H9 (cell line): ENCODE measurements at regions not wholly inside any gene's neighbourhood (a gene's known extent, or its start where the extent isn't known, plus 50 kb on each side); places are given as distances from the start of the nearest gene placed in this dataset.

ENCODE experiments used
- DNase-seq: peaks from one replicate; pipeline ENCODE4 v3.0.0-alpha.2; 2017
- H2AFZ ChIP-seq: one replicate; pipeline ENCODE4 v1.6.1; 2013; ENCODE audit warnings: mild to moderate bottlenecking, low read length, control low read depth, moderate library complexity
- H2AK5ac ChIP-seq: 2 replicates; pipeline ENCODE4 v1.6.1; 2013; ENCODE audit warnings: low read length, control low read depth, mixed read lengths; ENCODE audit not compliant: insufficient read length
- H2BK120ac ChIP-seq: one replicate; pipeline ENCODE4 v1.6.1; 2013; ENCODE audit warnings: low read depth, mild to moderate bottlenecking, low read length, control low read depth, inconsistent platforms; ENCODE audit not compliant: poor library complexity, severe bottlenecking
- H2BK12ac ChIP-seq: 2 replicates; pipeline ENCODE4 v1.6.1; 2013; ENCODE audit warnings: low read length, control low read depth, mixed read lengths, low read depth; ENCODE audit not compliant: insufficient read length
- H2BK15ac ChIP-seq: 2 replicates; pipeline ENCODE4 v1.6.1; 2013; ENCODE audit warnings: low read depth, low read length, control low read depth
- H2BK20ac ChIP-seq: one replicate; pipeline ENCODE4 v1.6.1; 2013; ENCODE audit warnings: low read depth, mild to moderate bottlenecking, low read length, control low read depth, inconsistent platforms; ENCODE audit not compliant: poor library complexity, severe bottlenecking
- H2BK5ac ChIP-seq: 2 replicates; pipeline ENCODE4 v1.6.1; 2013; ENCODE audit warnings: low read length, control low read depth, mixed read lengths; ENCODE audit not compliant: insufficient read length
- H3K14ac ChIP-seq: 2 replicates; pipeline ENCODE4 v1.6.1; 2013; ENCODE audit warnings: low read length, control low read depth; ENCODE audit not compliant: insufficient read depth
- H3K18ac ChIP-seq: 2 replicates; pipeline ENCODE4 v1.6.1; 2013; ENCODE audit warnings: low read depth, mild to moderate bottlenecking, mixed read lengths, low read length, control low read depth; ENCODE audit not compliant: insufficient read length
- H3K23ac ChIP-seq: 2 replicates; pipeline ENCODE4 v1.6.1; 2013; ENCODE audit warnings: low read length, control low read depth, mixed read lengths, low read depth; ENCODE audit not compliant: insufficient read length
- H3K23me2 ChIP-seq: 2 replicates; pipeline ENCODE4 v1.6.1; 2013; ENCODE audit warnings: low read depth, mild to moderate bottlenecking, mixed read lengths, low read length, control low read depth; ENCODE audit not compliant: insufficient read length, poor library complexity, severe bottlenecking
- H3K27ac ChIP-seq: 2 replicates; pipeline ENCODE4 v1.5.1; 2013; ENCODE audit warnings: low read length, control low read depth, mixed read lengths, low read depth; ENCODE audit not compliant: insufficient read length
- H3K27me3 ChIP-seq: 2 replicates; pipeline ENCODE4 v1.6.1; 2013; ENCODE audit warnings: low read length, control low read depth, inconsistent platforms; ENCODE audit not compliant: insufficient read depth
- H3K4ac ChIP-seq: 2 replicates; pipeline ENCODE4 v1.6.1; 2013; ENCODE audit warnings: low read depth, mild to moderate bottlenecking, control low read depth, inconsistent platforms, low read length, moderate library complexity
- H3K4me1 ChIP-seq: 2 replicates; pipeline ENCODE4 v1.6.1; 2013; ENCODE audit warnings: low read length, control low read depth, inconsistent platforms; ENCODE audit not compliant: insufficient read depth
- H3K4me2 ChIP-seq: 2 replicates; pipeline ENCODE4 v1.6.1; 2013; ENCODE audit warnings: low read length, control low read depth, mixed read lengths; ENCODE audit not compliant: insufficient read length, insufficient read depth
- H3K56ac ChIP-seq: 2 replicates; pipeline ENCODE4 v1.6.1; 2013; ENCODE audit warnings: low read depth, mild to moderate bottlenecking, mixed read lengths, low read length, control low read depth; ENCODE audit not compliant: insufficient read length
- H3K79me1 ChIP-seq: 2 replicates; pipeline ENCODE4 v1.6.1; 2013; ENCODE audit warnings: low read depth, mild to moderate bottlenecking, moderate library complexity, low read length, control low read depth, inconsistent platforms; ENCODE audit not compliant: insufficient read depth, poor library complexity, severe bottlenecking
- H3K79me2 ChIP-seq: 2 replicates; pipeline ENCODE4 v1.6.1; 2013; ENCODE audit warnings: low read length, control low read depth, inconsistent platforms; ENCODE audit not compliant: insufficient read depth
- H3K9ac ChIP-seq: 2 replicates; pipeline ENCODE4 v1.6.1; 2013; ENCODE audit warnings: low read length, control low read depth, mixed read lengths; ENCODE audit not compliant: insufficient read length; ENCODE audit errors: extremely low read depth
- H3K9me3 ChIP-seq: one replicate; pipeline ENCODE4 v1.6.1; 2013; ENCODE audit warnings: low read depth, low read length, inconsistent platforms; ENCODE audit not compliant: control insufficient read depth
- H3T11ph ChIP-seq: one replicate; pipeline ENCODE4 v1.6.1; 2013; ENCODE audit warnings: mild to moderate bottlenecking, low read length, control low read depth, inconsistent platforms
- H4K20me1 ChIP-seq: one replicate; pipeline ENCODE4 v1.6.1; 2013; ENCODE audit not compliant: control insufficient read depth, insufficient read length, insufficient read depth
- H4K5ac ChIP-seq: 2 replicates; pipeline ENCODE4 v1.6.1; 2013; ENCODE audit warnings: low read depth, mild to moderate bottlenecking, mixed read lengths, low read length, control low read depth; ENCODE audit not compliant: insufficient read length
- H4K8ac ChIP-seq: replicated peaks from 2 replicates; pipeline ENCODE4 v1.6.1; 2013; ENCODE audit warnings: low read length, control low read depth, mixed read lengths, low read depth; ENCODE audit not compliant: insufficient read length
- H4K91ac ChIP-seq: 2 replicates; pipeline ENCODE4 v1.6.1; 2013; ENCODE audit warnings: low read depth, mild to moderate bottlenecking, moderate library complexity, mixed read lengths, low read length, control low read depth; ENCODE audit not compliant: insufficient read length
- H3K27ac Mint-ChIP-seq, 3 experiments: 2 replicates in 2 of 3; 3 replicates in 1 of 3; pipeline ENCODE4 v1.8.0; 2020 to 2021; ENCODE audit warnings: mixed read lengths in 3 of 3, mild to moderate bottlenecking in 1 of 3, moderate library complexity in 1 of 3
- H3K27me3 Mint-ChIP-seq: 2 replicates; pipeline ENCODE4 v1.8.0; 2021; ENCODE audit warnings: low read depth, mild to moderate bottlenecking, moderate library complexity, mixed read lengths
- H3K36me3 Mint-ChIP-seq, 3 experiments: 2 replicates in 2 of 3; 3 replicates in 1 of 3; pipeline ENCODE4 v1.8.0; 2020 to 2021; ENCODE audit warnings: low read depth in 3 of 3, mixed read lengths in 3 of 3; ENCODE audit not compliant: insufficient read depth in 1 of 3
- H3K4me1 Mint-ChIP-seq, 2 experiments: 2 replicates each; pipeline ENCODE4 v1.8.0; 2020; ENCODE audit warnings: mixed read lengths in 2 of 2
- H3K4me3 Mint-ChIP-seq, 2 experiments: 2 replicates in 1 of 2; 3 replicates in 1 of 2; pipeline ENCODE4 v1.8.0; 2020 to 2021; ENCODE audit warnings: mild to moderate bottlenecking in 2 of 2, mixed read lengths in 2 of 2, moderate library complexity in 1 of 2
- H3K9me3 Mint-ChIP-seq, 2 experiments: 2 replicates in 1 of 2; 3 replicates in 1 of 2; pipeline ENCODE4 v1.8.0; 2020; ENCODE audit warnings: mild to moderate bottlenecking in 2 of 2, mixed read lengths in 2 of 2, moderate library complexity in 1 of 2
- WGBS: extraction: QIAGEN DNeasy Blood & Tissue Kit; methylation state at CpG from one replicate; pipeline ENCODE4 v1.1.7; 2013; ENCODE audit warnings: missing lambda C conversion rate, low lambda C conversion rate, mixed read lengths; ENCODE audit not compliant: insufficient read length; ENCODE audit errors: extremely low coverage; 5-methylcytosine and 5-hydroxymethylcytosine counted together
- TF ChIP-seq, protein P1 (sequence below): fragments of 200-600 bp; sonication (generic); conservative IDR thresholded peaks from 3 replicates; pipeline ENCODE4 v1.8.0; 2021; ENCODE audit warnings: antibody characterized with exemption, mild to moderate bottlenecking

DNA sequence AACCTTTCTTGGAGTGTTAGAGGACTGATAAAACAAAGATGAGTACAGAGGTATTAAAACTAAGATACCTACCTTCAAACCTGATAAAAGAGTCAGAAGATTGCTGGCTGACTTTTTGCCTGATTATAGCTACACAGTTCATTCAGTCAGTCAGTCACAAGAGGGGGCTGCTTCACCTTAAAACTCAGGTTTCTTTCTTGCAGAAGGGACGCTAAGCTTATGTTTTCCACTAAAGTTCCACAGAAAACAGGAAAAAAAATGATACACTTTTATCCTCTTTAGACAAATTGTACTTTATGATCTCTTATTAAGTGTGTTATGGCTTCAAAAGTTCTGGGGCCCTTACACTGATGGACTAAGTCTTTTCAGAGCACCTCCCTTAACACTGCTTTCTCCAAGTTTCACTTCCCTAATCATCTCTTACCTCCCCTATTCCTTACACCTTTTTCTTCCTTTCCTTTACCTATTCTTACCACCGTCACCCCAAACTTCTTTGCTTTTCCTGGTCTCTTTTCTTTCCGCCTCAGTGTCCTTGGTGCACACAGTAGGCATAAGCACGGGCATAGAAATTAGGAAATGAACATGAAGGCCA lies 448.7 kb upstream of the OR4E1 start:
- Histone ChIP-seq H2BK120ac (no peak overlapping the region), H3T11ph (no peak overlapping the region), H3K27me3 (no peaks in the 10 kb centered on the region), H4K20me1 (no peaks in the 10 kb centered on the region), H3K14ac (no peak overlapping the region), H3K9me3 (no peaks in the 10 kb centered on the region), H3K9ac (no peak overlapping the region), H3K23me2 (no peaks in the 10 kb centered on the region), H3K27ac (no peak overlapping the region), H4K8ac (no peak overlapping the region), H3K56ac (no peak overlapping the region), H3K79me2 (no peaks in the 10 kb centered on the region), H2BK15ac (no peak overlapping the region), H2AFZ (no peak overlapping the region), H3K4me1 (no peaks in the 10 kb centered on the region), H2AK5ac (no peak overlapping the region), H2BK12ac (no peak overlapping the region), H3K4ac (no peak overlapping the region), H4K91ac (no peak overlapping the region), H3K23ac (no peak overlapping the region), H3K18ac (no peak overlapping the region), H4K5ac (no peak overlapping the region), H2BK20ac (no peak overlapping the region), H3K4me2 (no peak overlapping the region), H2BK5ac (no peak overlapping the region), H3K79me1 (no peaks in the 10 kb centered on the region)
- H3K9me3 Mint-ChIP-seq: no peaks in the 10 kb centered on the region
- H3K27ac Mint-ChIP-seq: peak overlapping the region in 1 of 3 experiments; percentile 18; a peak in 1 of 7 replicates
- H3K36me3 Mint-ChIP-seq: no peaks in the 10 kb centered on the region
- H3K4me1 Mint-ChIP-seq: no peaks in the 10 kb centered on the region
- WGBS: 100% methylated on average over 2 of the region's 4 CpGs
- TF ChIP-seq, protein P1, sequence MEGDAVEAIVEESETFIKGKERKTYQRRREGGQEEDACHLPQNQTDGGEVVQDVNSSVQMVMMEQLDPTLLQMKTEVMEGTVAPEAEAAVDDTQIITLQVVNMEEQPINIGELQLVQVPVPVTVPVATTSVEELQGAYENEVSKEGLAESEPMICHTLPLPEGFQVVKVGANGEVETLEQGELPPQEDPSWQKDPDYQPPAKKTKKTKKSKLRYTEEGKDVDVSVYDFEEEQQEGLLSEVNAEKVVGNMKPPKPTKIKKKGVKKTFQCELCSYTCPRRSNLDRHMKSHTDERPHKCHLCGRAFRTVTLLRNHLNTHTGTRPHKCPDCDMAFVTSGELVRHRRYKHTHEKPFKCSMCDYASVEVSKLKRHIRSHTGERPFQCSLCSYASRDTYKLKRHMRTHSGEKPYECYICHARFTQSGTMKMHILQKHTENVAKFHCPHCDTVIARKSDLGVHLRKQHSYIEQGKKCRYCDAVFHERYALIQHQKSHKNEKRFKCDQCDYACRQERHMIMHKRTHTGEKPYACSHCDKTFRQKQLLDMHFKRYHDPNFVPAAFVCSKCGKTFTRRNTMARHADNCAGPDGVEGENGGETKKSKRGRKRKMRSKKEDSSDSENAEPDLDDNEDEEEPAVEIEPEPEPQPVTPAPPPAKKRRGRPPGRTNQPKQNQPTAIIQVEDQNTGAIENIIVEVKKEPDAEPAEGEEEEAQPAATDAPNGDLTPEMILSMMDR: peak; percentile 63
- no peak overlapping the region for H3K4me3 Mint-ChIP-seq
- DNase-seq: no peak
- H3K27me3 Mint-ChIP-seq: peaks cover 12% of the 10 kb centered on the region
